Astrocyte (in vitro differentiated cells and primary cell): ENCODE measurements at regions not wholly inside any gene's neighbourhood (a gene's known extent, or its start where the extent isn't known, plus 50 kb on each side); places are given as distances from the start of the nearest gene placed in this dataset.
A peak's percentile ranks its signal among the peaks of the same experiment; 100 is the strongest.

ENCODE experiments used
- DNase-seq: peaks from one replicate; pipeline ENCODE4 v3.0.0-alpha.2; 2010; ENCODE audit warnings: low read depth
- FAIRE-seq: peaks from 2 replicates; lab custom pipeline; 2011; peaks lifted over from hg19 to GRCh38; lab: Jason Lieb, UNC
- H2AFZ ChIP-seq: 2 replicates; pipeline ENCODE4 v1.6.0; 2012; ENCODE audit warnings: low read depth, low read length, inconsistent platforms
- H3K27ac ChIP-seq: 2 replicates; pipeline ENCODE4 v1.5.1; 2011; ENCODE audit warnings: low read depth, low read length, inconsistent platforms
- H3K27me3 ChIP-seq: 2 replicates; pipeline ENCODE4 v1.6.0; 2011; ENCODE audit warnings: low read length, inconsistent platforms; ENCODE audit not compliant: insufficient read depth
- H3K36me3 ChIP-seq: 2 replicates; pipeline ENCODE4 v1.5.1; 2011; ENCODE audit warnings: low read length, inconsistent platforms; ENCODE audit not compliant: insufficient read depth
- H3K4me1 ChIP-seq: 2 replicates; pipeline ENCODE4 v1.5.1; 2011; ENCODE audit warnings: low read length, inconsistent platforms; ENCODE audit not compliant: insufficient read depth
- H3K4me2 ChIP-seq: 2 replicates; pipeline ENCODE4 v1.6.0; 2012; ENCODE audit warnings: low read length, inconsistent platforms
- H3K4me3 ChIP-seq: 2 replicates; pipeline ENCODE4 v1.5.1; 2011; ENCODE audit warnings: low read depth, mild to moderate bottlenecking, low read length, inconsistent platforms; ENCODE audit not compliant: insufficient read depth
- H3K79me2 ChIP-seq: 2 replicates; pipeline ENCODE4 v1.6.0; 2012; ENCODE audit warnings: mild to moderate bottlenecking, low read length, inconsistent platforms; ENCODE audit not compliant: insufficient read depth
- H3K9ac ChIP-seq: 2 replicates; pipeline ENCODE4 v1.6.0; 2012; ENCODE audit warnings: mild to moderate bottlenecking, low read length, inconsistent platforms
- H3K9me3 ChIP-seq: 2 replicates; pipeline ENCODE4 v1.5.1; 2012; ENCODE audit warnings: low read depth, mild to moderate bottlenecking, low read length, inconsistent platforms; ENCODE audit not compliant: insufficient read depth
- H4K20me1 ChIP-seq: 2 replicates; pipeline ENCODE4 v1.6.0; 2012; ENCODE audit warnings: low read length, inconsistent platforms; ENCODE audit not compliant: insufficient read depth
- H3K27ac Mint-ChIP-seq: one replicate; pipeline ENCODE4 v1.8.0; 2021; ENCODE audit warnings: mild to moderate bottlenecking, mixed read lengths; ENCODE audit not compliant: unreplicated experiment
- H3K27me3 Mint-ChIP-seq: one replicate; pipeline ENCODE4 v1.8.0; 2021; ENCODE audit warnings: low read depth, mixed read lengths; ENCODE audit not compliant: unreplicated experiment
- H3K36me3 Mint-ChIP-seq: one replicate; pipeline ENCODE4 v1.8.0; 2021; ENCODE audit warnings: low read depth, mixed read lengths; ENCODE audit not compliant: unreplicated experiment
- H3K4me1 Mint-ChIP-seq: one replicate; pipeline ENCODE4 v1.8.0; 2021; ENCODE audit warnings: low read depth, mixed read lengths; ENCODE audit not compliant: unreplicated experiment
- H3K4me3 Mint-ChIP-seq: one replicate; pipeline ENCODE4 v1.8.0; 2021; ENCODE audit warnings: mild to moderate bottlenecking, moderate library complexity, mixed read lengths; ENCODE audit not compliant: unreplicated experiment
- H3K9me3 Mint-ChIP-seq: one replicate; pipeline ENCODE4 v1.8.0; 2021; ENCODE audit warnings: mild to moderate bottlenecking, mixed read lengths; ENCODE audit not compliant: unreplicated experiment
- EZH2 ChIP-seq: IDR thresholded peaks from 2 replicates; pipeline ENCODE4 v1.6.1; 2012; ENCODE audit warnings: mild to moderate bottlenecking, low read length, inconsistent platforms; ENCODE audit not compliant: insufficient read depth
- TF ChIP-seq, protein P1 (sequence below): IDR thresholded peaks from 2 replicates; pipeline ENCODE4 v1.5.1; 2011; ENCODE audit warnings: low read depth, mild to moderate bottlenecking, inconsistent platforms, low read length, moderate library complexity; ENCODE audit not compliant: insufficient read depth

DNA sequence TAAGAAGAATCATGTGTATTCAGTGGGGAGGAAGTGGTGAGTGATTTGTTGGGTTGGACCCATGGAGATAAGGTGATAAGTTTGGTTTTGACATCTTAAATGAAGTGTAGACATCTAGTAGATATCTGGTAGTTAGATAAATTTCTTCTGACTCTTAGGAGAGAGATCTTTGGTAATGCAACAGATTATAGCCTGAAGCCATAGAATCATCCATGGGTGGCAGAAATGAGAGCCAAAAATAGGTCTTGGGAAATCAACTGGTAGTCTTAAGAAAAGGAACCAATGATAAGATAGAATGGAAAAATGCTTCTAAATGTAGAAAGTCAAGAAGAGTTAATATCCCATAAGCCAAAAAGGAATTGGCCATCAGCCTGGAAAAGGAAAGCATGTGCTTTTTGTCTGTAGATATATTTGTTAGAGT lies 532.7 kb upstream of the GRAMD2B start:
- H3K27ac ChIP-seq: no peak overlapping the region
- no peaks in the 10 kb centered on the region for H3K9me3 Mint-ChIP-seq
- no peaks in the 10 kb centered on the region for H3K79me2 ChIP-seq
- no peaks in the 10 kb centered on the region for H3K9me3 ChIP-seq
- peak; percentile 18 for DNase-seq
- H3K4me3 ChIP-seq: no peak overlapping the region
- no peak overlapping the region for H3K4me3 Mint-ChIP-seq
- H4K20me1 ChIP-seq: no peaks in the 10 kb centered on the region
- no peaks in the 10 kb centered on the region for H3K36me3 ChIP-seq
- no peak overlapping the region for H3K27ac Mint-ChIP-seq
- peaks cover 14% of the 10 kb centered on the region for H3K4me1 Mint-ChIP-seq
- H3K36me3 Mint-ChIP-seq: no peaks in the 10 kb centered on the region
- H3K4me2 ChIP-seq: no peak overlapping the region
- no peak overlapping the region for H2AFZ ChIP-seq
- no peaks in the 10 kb centered on the region for H3K27me3 ChIP-seq
- no peak overlapping the region for H3K9ac ChIP-seq
- H3K27me3 Mint-ChIP-seq: no peaks in the 10 kb centered on the region
- no peak for FAIRE-seq
- TF ChIP-seq EZH2: no peak
- TF ChIP-seq, protein P1, sequence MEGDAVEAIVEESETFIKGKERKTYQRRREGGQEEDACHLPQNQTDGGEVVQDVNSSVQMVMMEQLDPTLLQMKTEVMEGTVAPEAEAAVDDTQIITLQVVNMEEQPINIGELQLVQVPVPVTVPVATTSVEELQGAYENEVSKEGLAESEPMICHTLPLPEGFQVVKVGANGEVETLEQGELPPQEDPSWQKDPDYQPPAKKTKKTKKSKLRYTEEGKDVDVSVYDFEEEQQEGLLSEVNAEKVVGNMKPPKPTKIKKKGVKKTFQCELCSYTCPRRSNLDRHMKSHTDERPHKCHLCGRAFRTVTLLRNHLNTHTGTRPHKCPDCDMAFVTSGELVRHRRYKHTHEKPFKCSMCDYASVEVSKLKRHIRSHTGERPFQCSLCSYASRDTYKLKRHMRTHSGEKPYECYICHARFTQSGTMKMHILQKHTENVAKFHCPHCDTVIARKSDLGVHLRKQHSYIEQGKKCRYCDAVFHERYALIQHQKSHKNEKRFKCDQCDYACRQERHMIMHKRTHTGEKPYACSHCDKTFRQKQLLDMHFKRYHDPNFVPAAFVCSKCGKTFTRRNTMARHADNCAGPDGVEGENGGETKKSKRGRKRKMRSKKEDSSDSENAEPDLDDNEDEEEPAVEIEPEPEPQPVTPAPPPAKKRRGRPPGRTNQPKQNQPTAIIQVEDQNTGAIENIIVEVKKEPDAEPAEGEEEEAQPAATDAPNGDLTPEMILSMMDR: no peak
- no peaks in the 10 kb centered on the region for H3K4me1 ChIP-seq

DNA sequence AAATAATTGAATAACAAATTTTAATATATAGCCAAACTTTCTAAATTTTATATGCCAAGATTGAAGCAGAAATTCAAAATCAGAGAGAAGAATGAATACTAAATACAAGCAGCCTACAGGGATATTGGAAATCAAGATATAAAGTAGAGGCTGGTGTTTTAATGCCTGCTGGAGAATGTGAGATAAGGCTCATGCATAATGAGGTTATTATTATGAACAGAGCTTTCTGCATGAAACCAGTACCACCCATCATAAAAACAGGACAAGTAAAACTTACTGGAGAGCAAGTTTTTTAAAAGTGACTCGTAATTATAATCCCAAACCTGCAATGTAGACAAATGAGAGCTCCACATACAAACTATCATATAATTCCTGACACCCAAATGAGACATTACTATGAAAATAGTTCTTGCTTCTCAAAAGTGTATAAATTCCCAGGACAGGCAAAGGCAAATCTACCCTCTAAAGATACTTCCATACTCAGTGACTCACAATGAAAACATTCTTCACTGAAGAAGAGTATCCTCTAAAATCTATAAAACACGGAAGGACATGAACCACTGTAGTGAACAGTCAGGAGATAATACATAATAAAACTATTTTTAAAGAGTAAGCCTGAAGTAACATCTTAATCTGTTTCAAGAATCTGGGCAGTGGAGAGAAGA lies 532.0 kb upstream of the GRAMD2B start:
- Mint-ChIP-seq H3K36me3 (no peaks in the 10 kb centered on the region), H3K27ac (no peak overlapping the region), H3K4me3 (no peak overlapping the region), H3K9me3 (no peaks in the 10 kb centered on the region), H3K27me3 (no peaks in the 10 kb centered on the region), H3K4me1 (peaks cover 14% of the 10 kb centered on the region)
- DNase-seq: no peak
- Histone ChIP-seq H3K4me2 (no peak overlapping the region), H3K27ac (no peak overlapping the region), H3K36me3 (no peaks in the 10 kb centered on the region), H3K9me3 (no peaks in the 10 kb centered on the region), H3K4me3 (no peak overlapping the region), H3K27me3 (no peaks in the 10 kb centered on the region), H4K20me1 (no peaks in the 10 kb centered on the region), H3K79me2 (no peaks in the 10 kb centered on the region), H2AFZ (no peak overlapping the region), H3K9ac (no peak overlapping the region), H3K4me1 (no peaks in the 10 kb centered on the region)
- FAIRE-seq: no peak
- TF ChIP-seq EZH2: no peak
- TF ChIP-seq, protein P1: no peak

DNA sequence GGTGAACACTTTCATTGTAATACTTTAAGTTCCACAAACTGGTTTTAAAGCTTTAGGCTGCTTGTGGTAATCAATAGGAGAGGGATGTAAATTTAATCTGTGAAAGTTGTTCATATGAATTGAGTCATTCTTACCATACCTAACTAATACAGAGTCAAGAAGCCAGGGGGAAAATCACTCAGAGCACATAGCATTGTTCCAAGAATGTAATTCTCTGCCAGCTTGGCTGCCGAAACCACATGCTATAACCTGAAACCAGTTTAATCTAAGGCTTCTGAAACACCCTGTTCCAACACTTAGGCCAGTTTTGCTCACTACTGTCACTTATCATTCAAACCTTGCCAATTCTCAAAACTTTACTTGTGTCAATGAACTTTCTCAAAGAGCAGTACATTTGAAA lies 528.8 kb upstream of the GRAMD2B start:
- H3K36me3 Mint-ChIP-seq: no peaks in the 10 kb centered on the region
- no peaks in the 10 kb centered on the region for H3K36me3 ChIP-seq
- H3K9ac ChIP-seq: no peak overlapping the region
- H4K20me1 ChIP-seq: no peaks in the 10 kb centered on the region
- no peaks in the 10 kb centered on the region for H3K4me1 ChIP-seq
- no peak overlapping the region for H3K4me3 Mint-ChIP-seq
- H3K27me3 Mint-ChIP-seq: no peaks in the 10 kb centered on the region
- DNase-seq (peak; percentile 68), FAIRE-seq (no peak)
- no peaks in the 10 kb centered on the region for H3K9me3 Mint-ChIP-seq
- TF ChIP-seq, protein P1: no peak
- no peak for TF ChIP-seq EZH2
- no peak overlapping the region for H3K27ac Mint-ChIP-seq
- no peak overlapping the region for H3K27ac ChIP-seq
- no peak overlapping the region for H2AFZ ChIP-seq
- no peaks in the 10 kb centered on the region for H3K79me2 ChIP-seq
- peaks cover 14% of the 10 kb centered on the region for H3K4me1 Mint-ChIP-seq
- H3K27me3 ChIP-seq: no peaks in the 10 kb centered on the region
- H3K4me2 ChIP-seq: no peak overlapping the region
- H3K9me3 ChIP-seq: no peaks in the 10 kb centered on the region
- H3K4me3 ChIP-seq: no peak overlapping the region
